Esophagus muscularis mucosa (tissue), 4 donors: ENCODE measurements at regions not wholly inside any gene's neighbourhood (a gene's known extent, or its start where the extent isn't known, plus 50 kb on each side); places are given as distances from the start of the nearest gene placed in this dataset.

Experiments used
- CTCF ChIP-seq, 3 experiments: fragments of 200-600 bp in 2 of 3; fragments of 450-650 bp in 1 of 3; sonication (generic) in 2 of 3; IDR thresholded peaks; one replicate each; pipeline ENCODE4 v1.5.1; 2017 to 2019; ENCODE audit warnings: antibody characterized with exemption in 3 of 3, mild to moderate bottlenecking in 2 of 3, moderate library complexity in 1 of 3
- EP300 ChIP-seq: sonication (generic); formaldehyde crosslinking; IDR thresholded peaks from one replicate; pipeline ENCODE4 v1.6.1; 2017; ENCODE audit warnings: antibody characterized with exemption
- POLR2A ChIP-seq: fragments of 450-650 bp; IDR thresholded peaks from one replicate; pipeline ENCODE4 v1.6.1; 2017; ENCODE audit warnings: antibody characterized with exemption, moderate library complexity, mild to moderate bottlenecking, low read depth

GRCh38 chr3:86229086-86229774 is 761.7 kb downstream of the VGLL3 start:
- TF ChIP-seq CTCF (IDR thresholded peaks at IDR 0.05), result no peak
- no peak for TF ChIP-seq EP300
- no peak for TF ChIP-seq POLR2A
